GM19238 (cell line): ENCODE measurements at regions not wholly inside any gene's neighbourhood (a gene's known extent, or its start where the extent isn't known, plus 50 kb on each side); places are given as distances from the start of the nearest gene placed in this dataset.
"Not testable (repeated sequence)": the region's sequence is repeated elsewhere in the genome, so short reads cannot be mapped to it uniquely, and the experiment has no call there.

Source experiments
- DNase-seq: peaks from one replicate; pipeline ENCODE4 v3.0.0; 2011; ENCODE audit warnings: low spot score; ENCODE audit not compliant: insufficient read length

DNA sequence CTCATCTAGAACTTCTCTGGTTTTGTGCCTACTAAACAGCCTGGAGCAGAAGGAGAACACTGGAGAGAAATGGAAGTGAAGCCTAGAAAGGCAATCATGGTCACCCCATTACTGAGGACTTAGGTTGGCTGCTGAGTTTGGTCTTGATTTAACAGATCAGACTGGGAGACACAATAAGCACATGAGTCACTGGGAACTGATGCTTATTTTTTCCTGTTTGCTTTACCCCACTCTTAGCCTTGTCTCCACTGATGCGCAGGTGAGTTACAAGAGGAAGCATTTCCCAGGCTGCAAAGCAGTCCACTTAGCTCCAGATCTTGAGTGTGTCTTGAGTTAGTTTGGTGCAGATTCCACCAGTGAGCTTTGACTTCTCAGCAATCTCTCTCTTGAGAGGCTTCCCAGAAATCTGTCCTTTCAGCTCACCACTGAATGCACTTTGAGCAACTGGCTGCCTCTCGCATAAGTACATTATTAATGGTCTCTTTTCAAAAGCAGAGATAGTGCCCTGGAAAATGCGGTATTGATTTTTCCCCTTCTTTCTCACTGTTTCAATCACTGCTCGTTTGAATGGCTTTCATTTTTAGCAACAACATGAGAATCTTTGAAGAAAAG, 390.2 kb upstream of the SETBP1 start:
- no peak for DNase-seq

DNA sequence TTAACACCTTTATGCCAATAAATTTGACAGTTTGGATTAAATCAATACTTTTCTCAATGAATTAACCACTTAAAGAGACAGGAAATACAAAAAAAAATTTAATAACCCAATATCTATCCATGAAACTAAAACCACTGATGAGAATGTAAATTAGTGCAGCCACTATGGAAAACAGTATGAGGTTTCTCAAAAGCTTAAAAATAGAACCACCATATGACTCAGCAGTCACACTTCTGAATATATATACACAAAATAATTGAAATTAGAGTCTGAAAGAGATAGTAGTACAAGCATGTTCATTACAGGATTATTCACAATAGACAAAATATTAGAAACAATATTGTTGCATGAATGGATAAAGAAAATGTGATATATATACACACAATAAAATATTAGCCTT, 382.1 kb upstream of the SETBP1 start:
- no peak for DNase-seq

- no peak for DNase-seq
Measured at GRCh38 chr18:44309185-44309584, 371.5 kb upstream of the SETBP1 start.

DNA sequence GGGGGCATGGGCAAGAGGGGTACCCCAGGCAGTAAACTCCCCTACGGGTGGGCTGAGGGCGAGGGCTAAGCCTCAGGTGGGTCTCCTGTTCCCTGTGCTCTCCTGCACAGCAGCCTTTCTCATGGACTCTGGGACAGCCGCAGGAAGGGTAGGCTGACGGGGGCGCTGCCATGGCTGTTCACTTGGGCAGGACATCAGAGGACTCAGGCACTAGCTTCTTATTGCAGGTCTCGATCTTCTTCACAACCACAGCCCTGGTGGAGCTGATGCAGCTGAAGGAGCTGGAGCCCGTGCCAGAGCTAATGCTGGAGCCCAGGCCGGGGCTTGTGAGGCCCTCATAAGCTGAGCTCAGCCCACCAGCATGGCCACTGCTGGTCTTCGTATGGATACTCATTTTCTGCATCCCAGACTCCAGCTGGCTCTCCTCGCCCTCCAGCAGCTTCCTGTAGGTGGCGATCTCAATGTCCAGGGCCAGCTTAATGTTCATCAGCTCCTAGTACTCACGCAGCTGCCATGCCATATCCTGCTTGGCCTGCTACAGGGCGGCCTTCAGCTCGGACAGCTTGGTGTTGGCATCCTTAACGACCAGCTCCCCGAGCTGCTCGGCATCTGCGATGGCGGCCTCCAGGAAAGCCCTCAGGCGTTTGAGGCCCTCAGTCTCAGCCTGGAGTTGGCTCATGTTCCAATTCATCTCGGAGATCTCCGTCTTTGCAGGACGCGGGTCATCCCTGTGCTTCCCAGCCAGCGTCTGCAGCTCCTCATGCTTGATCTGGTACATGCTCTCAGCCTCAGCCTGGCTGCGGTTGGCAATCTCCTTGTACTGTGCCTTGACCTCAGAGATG, 359.8 kb upstream of the SETBP1 start:
- DNase-seq: no peak

DNA sequence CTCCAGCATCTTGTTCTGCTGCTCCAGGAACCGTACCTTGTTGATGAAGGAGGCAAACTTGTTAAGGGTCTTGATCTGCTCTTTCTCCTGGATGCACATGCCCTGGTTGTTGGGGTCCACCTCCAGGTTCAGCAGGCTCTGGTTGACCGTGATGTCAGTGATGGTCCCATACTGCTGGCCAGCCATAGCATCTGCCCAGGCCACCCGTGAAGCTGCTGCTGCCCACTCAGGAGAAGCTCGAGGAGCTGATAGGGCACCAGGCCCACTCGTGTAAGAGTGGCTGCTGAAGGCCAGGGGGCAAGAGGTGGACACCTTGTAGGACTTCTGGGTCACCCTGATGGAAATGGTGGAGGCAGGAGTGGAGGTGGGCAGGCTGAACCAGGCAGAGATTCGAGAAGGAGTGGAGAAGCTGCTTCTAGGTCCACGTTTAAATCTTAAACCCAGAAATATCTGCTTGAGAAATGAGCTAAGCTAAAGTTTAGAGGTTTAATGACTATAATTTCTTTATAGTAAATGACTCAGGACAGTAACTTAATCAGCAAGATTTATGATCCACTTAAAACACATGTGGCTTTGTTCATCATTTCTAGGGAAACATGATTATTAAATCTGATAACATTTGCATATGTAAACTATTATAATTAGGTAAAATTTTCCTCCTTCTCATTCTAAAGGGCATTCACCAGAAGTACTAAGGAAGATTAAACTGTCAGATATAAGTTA, 358.7 kb upstream of the SETBP1 start:
- no peak for DNase-seq

DNA sequence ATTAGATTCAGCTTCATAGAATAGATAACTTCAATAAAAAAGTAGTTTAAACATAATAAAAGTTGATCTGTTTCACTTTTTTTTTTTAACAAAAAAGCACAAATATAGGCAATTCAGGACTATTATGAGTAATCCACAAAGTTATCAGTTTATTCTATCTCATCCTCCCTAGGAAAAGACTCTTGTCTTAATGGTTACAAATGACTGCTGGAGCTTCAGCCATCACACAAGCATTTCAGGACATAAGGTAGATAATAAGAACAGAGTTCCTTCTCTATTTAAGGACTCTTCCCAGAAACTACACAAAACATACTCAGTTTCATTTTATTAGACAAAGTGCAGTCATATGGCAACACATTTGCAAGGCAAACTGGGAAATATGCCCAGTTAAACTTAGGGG, 357.6 kb upstream of the SETBP1 start:
- DNase-seq: no peak

GRCh38 chr18:44324361-44324760, 356.3 kb upstream of the SETBP1 start:
- no peak for DNase-seq

- no peak for DNase-seq
Measured at GRCh38 chr18:44325903-44326635, 354.6 kb upstream of the SETBP1 start.

- DNase-seq: no peak
Measured at GRCh38 chr18:44331656-44332570, 348.8 kb upstream of the SETBP1 start.

DNA sequence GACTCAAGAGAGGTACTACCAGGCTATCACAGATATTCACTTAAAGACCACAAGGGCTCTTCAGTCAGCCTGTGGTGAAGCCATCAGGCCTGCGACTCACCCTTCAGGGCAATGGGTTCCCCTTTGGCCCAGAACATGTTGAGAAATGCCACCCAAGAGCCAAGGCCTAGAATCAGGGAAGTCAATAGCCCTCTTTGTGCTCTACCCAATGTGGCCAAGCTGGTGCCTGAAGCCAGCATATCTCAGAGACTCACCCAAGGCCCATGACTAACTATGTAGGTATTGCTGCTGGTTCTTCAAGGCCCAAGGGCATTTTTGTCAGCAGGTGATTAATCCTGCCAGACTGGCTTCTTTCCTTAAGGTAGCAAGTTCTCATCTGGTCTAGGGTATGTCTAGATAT, 338.9 kb upstream of the SETBP1 start:
- DNase-seq: no peak

DNA sequence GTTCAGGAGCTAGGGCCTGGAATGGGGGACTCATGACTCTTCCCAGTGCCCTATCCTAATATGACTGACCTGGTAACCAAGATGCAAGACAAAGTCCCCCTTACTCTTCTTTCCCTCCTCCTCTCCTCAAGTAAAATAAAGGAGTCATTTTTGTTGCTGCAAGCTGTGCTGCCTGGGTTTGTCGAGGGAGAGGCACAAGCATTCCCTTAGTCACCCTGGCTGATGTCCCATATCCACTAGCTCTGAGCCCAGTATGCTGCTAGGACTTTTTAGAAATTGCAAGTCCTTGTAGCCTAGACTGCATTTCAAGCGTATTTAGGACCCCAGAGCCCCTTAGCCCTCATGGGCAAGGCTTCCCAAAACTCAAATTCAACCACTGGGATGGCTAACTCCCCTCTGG, 338.5 kb upstream of the SETBP1 start:
- no peak for DNase-seq

- DNase-seq: no peak
Measured at GRCh38 chr18:44342946-44343345, 337.7 kb upstream of the SETBP1 start.

DNA sequence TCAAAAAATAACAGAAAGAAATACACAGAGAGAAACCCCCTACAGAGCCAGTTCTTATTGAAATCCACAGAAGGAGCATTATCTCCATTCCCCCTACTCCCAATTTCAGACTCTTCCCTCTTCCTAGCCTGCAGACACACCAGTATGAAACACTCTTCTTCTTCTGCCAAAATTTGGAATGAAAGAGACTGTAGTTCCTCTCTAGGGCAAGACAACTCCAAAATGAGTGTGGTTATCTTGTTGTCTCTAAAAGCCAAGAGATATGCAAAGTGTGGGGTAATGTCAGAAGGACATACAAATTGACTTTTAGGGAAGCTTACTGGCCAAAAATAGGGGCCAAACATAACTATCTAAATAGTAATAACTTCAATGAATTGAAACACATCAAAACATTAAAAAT, 337.1 kb upstream of the SETBP1 start:
- no peak for DNase-seq

GRCh38 chr18:44356566-44357157, 324.0 kb upstream of the SETBP1 start:
- no peak for DNase-seq

DNA sequence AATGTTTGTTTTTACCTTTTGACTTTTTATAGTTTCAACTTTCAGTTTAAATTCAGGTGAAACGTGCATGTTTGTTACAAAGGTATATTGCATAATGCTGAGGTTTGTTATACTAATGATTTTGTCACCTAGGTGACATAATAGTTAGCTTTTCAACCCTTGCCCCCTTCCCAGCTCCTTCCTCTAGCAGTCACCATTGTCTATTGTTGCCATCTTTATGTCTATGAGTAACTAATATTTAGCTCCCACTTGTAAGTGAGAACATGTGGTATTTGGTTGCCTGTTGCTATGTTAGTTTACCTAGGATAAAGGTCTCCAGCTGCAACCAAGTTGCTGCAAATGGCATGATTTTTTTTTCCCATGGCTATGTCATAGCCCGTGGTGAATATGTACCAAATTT, 322.3 kb upstream of the SETBP1 start:
- no peak for DNase-seq

DNA sequence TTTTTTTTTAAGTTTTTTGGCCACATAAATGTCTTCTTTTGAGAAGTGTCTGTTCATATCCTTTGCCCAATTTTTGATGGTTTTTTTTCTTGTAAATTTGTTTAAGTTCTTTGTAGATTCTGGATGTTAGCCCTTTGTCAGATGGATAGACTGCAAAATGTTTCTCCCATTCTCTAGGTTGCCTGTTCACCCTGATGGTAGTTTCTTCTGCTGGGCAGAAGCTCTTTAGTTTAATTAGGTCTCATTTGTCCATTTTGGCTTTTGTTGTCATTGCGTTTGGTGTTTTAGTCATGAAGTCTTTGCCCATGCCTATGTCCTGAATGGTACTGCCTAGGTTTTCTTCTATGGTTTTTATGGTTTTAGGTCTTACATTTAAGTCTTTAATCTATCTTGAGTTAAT, 320.9 kb upstream of the SETBP1 start:
- not testable (repeated sequence) for DNase-seq

- not testable (repeated sequence) for DNase-seq
Measured at GRCh38 chr18:44362213-44362612, 318.5 kb upstream of the SETBP1 start.

GRCh38 chr18:44370861-44371260, 309.8 kb upstream of the SETBP1 start:
- no peak for DNase-seq

DNA sequence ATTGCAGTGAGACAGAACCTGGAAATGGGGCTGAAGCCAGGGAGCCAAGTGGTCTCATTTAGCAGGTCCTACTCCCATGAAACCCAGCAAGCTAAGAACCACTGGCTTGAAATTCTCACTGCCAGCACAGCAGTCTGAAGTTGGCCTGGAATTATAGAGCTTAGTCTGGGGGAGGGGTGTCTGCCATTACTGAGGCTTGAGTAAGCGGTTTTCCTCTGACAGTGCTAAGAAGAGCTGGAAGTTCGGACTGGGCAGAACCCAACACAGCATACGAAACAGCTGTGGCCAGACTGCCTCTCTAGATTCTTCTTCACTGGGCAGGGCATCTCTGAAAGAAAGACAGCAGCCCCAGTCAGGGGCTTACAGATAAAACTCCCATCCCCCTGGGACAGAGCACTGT, 305.7 kb upstream of the SETBP1 start:
- no peak for DNase-seq

DNA sequence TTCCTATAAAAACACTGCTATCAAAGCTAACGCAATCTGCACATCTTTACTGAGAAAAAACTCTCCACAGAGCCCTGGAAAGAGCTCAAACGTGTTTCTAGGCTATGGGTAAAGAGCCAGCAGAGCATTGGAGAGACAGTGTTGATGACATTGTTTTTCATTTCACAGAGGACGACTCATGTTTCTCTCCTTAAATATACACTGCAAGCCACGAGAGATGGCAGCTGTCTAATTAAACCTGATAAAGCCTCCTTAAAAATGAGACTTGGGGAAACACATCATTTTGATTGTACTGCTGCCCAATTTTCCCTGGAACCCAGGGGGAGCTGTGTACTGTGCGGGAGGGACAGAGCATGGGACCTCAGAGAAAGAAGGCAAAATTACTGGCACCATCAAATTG, 294.3 kb upstream of the SETBP1 start:
- DNase-seq: no peak
